Colonic mucosa (tissue), 4 donors: ENCODE measurements at regions not wholly inside any gene's neighbourhood (a gene's known extent, or its start where the extent isn't known, plus 50 kb on each side); places are given as distances from the start of the nearest gene placed in this dataset.

ENCODE experiments used
- DNase-seq: peaks from one replicate; pipeline ENCODE4 v3.0.0-alpha.2; 2020
- H3K27ac ChIP-seq: fragments of 200-600 bp; one replicate; pipeline ENCODE4 v1.8.0; 2021
- H3K27me3 ChIP-seq: fragments of 200-600 bp; one replicate; pipeline ENCODE4 v1.8.0; 2021
- H3K36me3 ChIP-seq: fragments of 200-600 bp; one replicate; pipeline ENCODE4 v1.8.0; 2021
- H3K4me1 ChIP-seq: fragments of 200-600 bp; one replicate; pipeline ENCODE4 v1.8.0; 2021; ENCODE audit warnings: mild to moderate bottlenecking
- H3K4me3 ChIP-seq: fragments of 200-600 bp; one replicate; pipeline ENCODE4 v1.8.0; 2021
- H3K9ac ChIP-seq, 2 donors: one replicate each; pipeline ENCODE4 v1.7.0; 2013; ENCODE audit warnings: control low read depth in 2 of 2, low read depth in 2 of 2, low read length in 2 of 2
- H3K9me3 ChIP-seq: fragments of 200-600 bp; one replicate; pipeline ENCODE4 v1.8.0; 2021
- intact Hi-C: fragments of 100-400 bp; cut with DNase I; formaldehyde crosslinking; loops from one replicate; pipeline ENCODE4 v1.14.1; 2022
- TF ChIP-seq, protein P1 (sequence below): fragments of 200-600 bp; IDR thresholded peaks from one replicate; pipeline ENCODE4 v1.8.0; 2022; ENCODE audit warnings: antibody characterized with exemption, mild to moderate bottlenecking
- donor health status: healthy.
- donor health status: DM: no; HTN: no; CAD: no.
- donor health status: DM: no; HTN: no; CAD: no.

DNA sequence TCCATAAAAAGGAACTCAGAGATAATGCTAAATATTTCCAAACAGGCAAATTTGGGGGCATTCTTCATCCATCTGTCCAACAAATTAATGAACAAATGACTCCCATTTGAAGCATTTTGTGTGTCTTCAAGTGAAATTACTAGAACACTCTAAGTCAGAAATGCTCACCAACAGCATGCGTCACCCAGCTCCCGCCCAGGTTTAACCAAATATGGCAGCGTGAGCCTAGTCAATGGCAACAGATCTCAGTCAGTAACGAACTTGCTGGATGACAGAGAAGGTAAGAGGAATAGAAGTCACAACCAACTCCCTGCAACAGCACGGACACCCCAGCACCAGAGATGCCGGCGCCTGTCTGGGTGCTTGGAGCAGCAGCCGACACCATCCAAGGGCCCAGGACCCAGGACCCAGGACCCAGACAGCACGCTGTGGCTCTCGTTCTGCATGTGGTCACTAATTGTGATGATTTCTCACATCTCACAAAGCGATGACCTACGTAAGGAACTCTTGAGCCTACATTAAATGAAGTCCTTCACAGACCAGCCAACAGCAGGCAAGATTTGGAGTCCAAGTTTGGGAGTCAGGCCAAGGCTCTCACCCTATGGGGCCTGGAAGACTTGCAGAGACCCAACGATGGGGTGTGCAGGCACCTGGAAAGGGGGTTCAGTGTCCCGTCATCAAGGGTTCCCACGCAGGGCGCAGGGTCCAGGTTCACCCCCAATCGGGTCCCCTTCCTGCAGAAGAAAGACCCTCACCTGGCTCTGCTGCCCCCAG, 556.9 kb downstream of the BRD1 start:
- Histone ChIP-seq H3K27me3 (no peaks in the 10 kb centered on the region), H3K27ac (no peak overlapping the region), H3K36me3 (no peaks in the 10 kb centered on the region), H3K4me1 (no peaks in the 10 kb centered on the region), H3K9me3 (no peaks in the 10 kb centered on the region), H3K4me3 (no peak overlapping the region), H3K9ac (no peak overlapping the region)
- TF ChIP-seq, protein P1, sequence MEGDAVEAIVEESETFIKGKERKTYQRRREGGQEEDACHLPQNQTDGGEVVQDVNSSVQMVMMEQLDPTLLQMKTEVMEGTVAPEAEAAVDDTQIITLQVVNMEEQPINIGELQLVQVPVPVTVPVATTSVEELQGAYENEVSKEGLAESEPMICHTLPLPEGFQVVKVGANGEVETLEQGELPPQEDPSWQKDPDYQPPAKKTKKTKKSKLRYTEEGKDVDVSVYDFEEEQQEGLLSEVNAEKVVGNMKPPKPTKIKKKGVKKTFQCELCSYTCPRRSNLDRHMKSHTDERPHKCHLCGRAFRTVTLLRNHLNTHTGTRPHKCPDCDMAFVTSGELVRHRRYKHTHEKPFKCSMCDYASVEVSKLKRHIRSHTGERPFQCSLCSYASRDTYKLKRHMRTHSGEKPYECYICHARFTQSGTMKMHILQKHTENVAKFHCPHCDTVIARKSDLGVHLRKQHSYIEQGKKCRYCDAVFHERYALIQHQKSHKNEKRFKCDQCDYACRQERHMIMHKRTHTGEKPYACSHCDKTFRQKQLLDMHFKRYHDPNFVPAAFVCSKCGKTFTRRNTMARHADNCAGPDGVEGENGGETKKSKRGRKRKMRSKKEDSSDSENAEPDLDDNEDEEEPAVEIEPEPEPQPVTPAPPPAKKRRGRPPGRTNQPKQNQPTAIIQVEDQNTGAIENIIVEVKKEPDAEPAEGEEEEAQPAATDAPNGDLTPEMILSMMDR, result no peak
- intact Hi-C loops, result no loop called here
- DNase-seq, result no peak

- DNase-seq, result no peak
- Histone ChIP-seq H3K27ac (no peak overlapping the region), H3K9me3 (no peaks in the 10 kb centered on the region), H3K27me3 (no peaks in the 10 kb centered on the region), H3K4me1 (no peaks in the 10 kb centered on the region), H3K36me3 (no peaks in the 10 kb centered on the region), H3K4me3 (no peak overlapping the region), H3K9ac (no peak overlapping the region)
- TF ChIP-seq, protein P1, result no peak
- intact Hi-C loops, result no loop called here
These were observed 557.7 kb downstream of the BRD1 start for GRCh38 chr22:49269928-49270327.

GRCh38 chr22:49269371-49269770, 558.3 kb downstream of the BRD1 start:
- no peak overlapping the region for H3K9ac ChIP-seq
- no peaks in the 10 kb centered on the region for H3K4me1 ChIP-seq
- DNase-seq, result no peak
- TF ChIP-seq, protein P1, result no peak
- no peaks in the 10 kb centered on the region for H3K9me3 ChIP-seq
- intact Hi-C loops, result no loop called here
- H3K27ac ChIP-seq, result no peak overlapping the region
- no peaks in the 10 kb centered on the region for H3K36me3 ChIP-seq
- H3K27me3 ChIP-seq, result no peaks in the 10 kb centered on the region
- H3K4me3 ChIP-seq, result no peak overlapping the region

GRCh38 chr22:49268924-49269323, 558.7 kb downstream of the BRD1 start:
- Histone ChIP-seq H3K36me3 (no peaks in the 10 kb centered on the region), H3K27me3 (no peaks in the 10 kb centered on the region), H3K9ac (no peak overlapping the region), H3K4me3 (no peak overlapping the region), H3K27ac (no peak overlapping the region), H3K9me3 (no peaks in the 10 kb centered on the region), H3K4me1 (no peaks in the 10 kb centered on the region)
- intact Hi-C loops, result no loop called here
- TF ChIP-seq, protein P1, result no peak
- no peak for DNase-seq

GRCh38 chr22:49267996-49268395, 559.7 kb downstream of the BRD1 start:
- Histone ChIP-seq H3K36me3 (no peaks in the 10 kb centered on the region), H3K27me3 (no peaks in the 10 kb centered on the region), H3K9ac (no peak overlapping the region), H3K4me1 (no peaks in the 10 kb centered on the region), H3K9me3 (no peaks in the 10 kb centered on the region), H3K4me3 (no peak overlapping the region), H3K27ac (no peak overlapping the region)
- TF ChIP-seq, protein P1, result no peak
- no peak for DNase-seq
- intact Hi-C loops, result no loop called here
